ENCODE measurements at regions not wholly inside any gene's neighbourhood (a gene's known extent, or its start where the extent isn't known, plus 50 kb on each side); places are given as distances from the start of the nearest gene placed in this dataset.
A peak's percentile ranks its signal among the peaks of the same experiment; 100 is the strongest.

DNA sequence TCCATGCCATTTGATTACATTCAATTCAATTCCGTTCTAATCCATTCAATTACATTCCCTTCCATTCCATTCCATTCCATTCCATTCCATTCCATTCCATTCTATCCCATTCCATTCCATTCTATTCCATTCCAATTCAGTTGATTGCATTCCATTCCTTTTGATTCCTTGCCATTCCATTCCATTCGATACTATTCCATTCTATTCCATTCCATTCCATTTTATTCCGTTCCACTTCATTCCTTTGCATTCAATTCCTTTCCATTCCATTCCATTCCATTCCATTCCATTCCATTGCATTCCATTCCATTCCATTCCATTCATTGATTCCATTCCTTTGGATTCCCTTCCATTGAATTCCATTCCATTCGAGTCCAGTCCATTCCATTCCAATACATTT is 2574.0 kb upstream of the TPTE start:
- H3K14ac ChIP-seq (ENCODE audit: insufficient read length): no peak overlapping the region
- H4K8ac ChIP-seq (ENCODE audit: extremely low read depth, insufficient read depth, low read length): no peak overlapping the region
- H3K23ac ChIP-seq (ENCODE audit: insufficient read length): no peak overlapping the region
- no peak overlapping the region for H3K4ac ChIP-seq (replicated peaks; ENCODE audit: insufficient read length, low read depth, low read length)
- no peak overlapping the region for H2BK20ac ChIP-seq (ENCODE audit: low read length)
- H4K91ac ChIP-seq (replicated peaks; ENCODE audit: insufficient read length, low read length): no peak overlapping the region
- peak overlapping the region; percentile 23 for H3K56ac ChIP-seq (replicated peaks; ENCODE audit: insufficient read length, low read depth, low read length)
- 72 to 100% methylated on average over 4 of the region's 4 CpGs for WGBS, 2 experiments (ENCODE audit: extremely low coverage in 1 of 2, insufficient coverage in 1 of 2, insufficient read length in 1 of 2, insufficient replicate concordance in 2 of 2, low coverage in 1 of 2, low lambda C conversion rate in 2 of 2, missing lambda C conversion rate in 1 of 2)
- no peak overlapping the region for H3K18ac ChIP-seq (ENCODE audit: extremely low read depth, low read length)
- TF ChIP-seq TAF7 (optimal IDR thresholded peaks at IDR 0.05; ENCODE audit: borderline replicate concordance, low read depth, low read length) (no peak), POU5F1 (IDR thresholded peaks at IDR 0.05; ENCODE audit: low read depth, low read length) (no peak), RXRA (IDR thresholded peaks at IDR 0.05; ENCODE audit: insufficient read depth, low read depth, low read length) (no peak)
- H3K4me1 ChIP-seq (replicated peaks in 1 of 4; ENCODE audit: control insufficient read depth in 3 of 4, insufficient read depth in 4 of 4, low read length in 3 of 4): no peaks in the 10 kb centered on the region
- H2AK5ac ChIP-seq (ENCODE audit: low read depth, low read length): no peak overlapping the region
- no peak for FAIRE-seq
- no peak overlapping the region for H3K27ac ChIP-seq (ENCODE audit: low read depth, low read length)
- H4K5ac ChIP-seq (ENCODE audit: insufficient read length, low read depth, low read length): no peak overlapping the region
- peaks cover 74% of the 10 kb centered on the region; the same call in 1 of the 2 replicates for H3K23me2 ChIP-seq (ENCODE audit: low read depth, low read length)
- no peak overlapping the region; a peak in 1 of 8 replicates for H3K4me3 ChIP-seq (ENCODE audit: extremely low read depth in 1 of 4, insufficient read depth in 2 of 4, low read depth in 3 of 4, low read length in 4 of 4)
- DNase-seq (ENCODE audit: low read depth in 1 of 2, low spot score in 2 of 2): no peak
- peaks cover 0 to 2% of the 10 kb centered on the region in 2 experiments for H4K20me1 ChIP-seq (replicated peaks in 1 of 2; ENCODE audit: control insufficient read depth in 1 of 2, insufficient read depth in 2 of 2, low read length in 2 of 2)
- peaks cover 68 to 98% of the 10 kb centered on the region in 2 experiments for H3K9me3 ChIP-seq (ENCODE audit: insufficient read depth in 2 of 2, low read depth in 1 of 2, low read length in 1 of 2)
- H3K79me1 ChIP-seq (ENCODE audit: low read depth, low read length): peaks cover 2% of the 10 kb centered on the region; the same call in 1 of the 2 replicates
- ChIA-PET CTCF (ENCODE audit: partially characterized antibody) (no interaction called here), POLR2A (ENCODE audit: partially characterized antibody) (no interaction called here)
- H3K4me2 ChIP-seq (ENCODE audit: insufficient read depth in 1 of 2, low read depth in 2 of 2, low read length in 2 of 2): no peak overlapping the region
- no peak overlapping the region for H2BK120ac ChIP-seq (replicated peaks; ENCODE audit: low read depth, low read length)
- no peaks in the 10 kb centered on the region; a peak in 2 of 8 replicates for H3K36me3 ChIP-seq (ENCODE audit: control insufficient read depth in 2 of 4, insufficient read depth in 4 of 4, low read length in 3 of 4)
- no peak overlapping the region for H2BK5ac ChIP-seq (ENCODE audit: low read depth, low read length)
- no peak overlapping the region for H2AFZ ChIP-seq (ENCODE audit: low read length)
- H3K9ac ChIP-seq (replicated peaks in 1 of 4; ENCODE audit: extremely low read depth in 1 of 4, low read depth in 3 of 4, low read length in 3 of 4): no peak overlapping the region
- H2BK15ac ChIP-seq (ENCODE audit: low read length): no peak overlapping the region
- H2BK12ac ChIP-seq (ENCODE audit: low read depth, low read length): no peak overlapping the region
- no peaks in the 10 kb centered on the region for H3K27me3 ChIP-seq (replicated peaks in 1 of 4; ENCODE audit: control insufficient read depth in 3 of 4, extremely low read depth in 1 of 4, insufficient read depth in 3 of 4, low read length in 3 of 4)
- no peaks in the 10 kb centered on the region; a peak in 1 of 4 replicates for H3K79me2 ChIP-seq (ENCODE audit: control insufficient read depth in 1 of 2, insufficient read depth in 2 of 2, low read length in 2 of 2)

Measured in H1 (cell line).